ENCODE measurements at regions not wholly inside any gene's neighbourhood (a gene's known extent, or its start where the extent isn't known, plus 50 kb on each side); places are given as distances from the start of the nearest gene placed in this dataset.

DNA sequence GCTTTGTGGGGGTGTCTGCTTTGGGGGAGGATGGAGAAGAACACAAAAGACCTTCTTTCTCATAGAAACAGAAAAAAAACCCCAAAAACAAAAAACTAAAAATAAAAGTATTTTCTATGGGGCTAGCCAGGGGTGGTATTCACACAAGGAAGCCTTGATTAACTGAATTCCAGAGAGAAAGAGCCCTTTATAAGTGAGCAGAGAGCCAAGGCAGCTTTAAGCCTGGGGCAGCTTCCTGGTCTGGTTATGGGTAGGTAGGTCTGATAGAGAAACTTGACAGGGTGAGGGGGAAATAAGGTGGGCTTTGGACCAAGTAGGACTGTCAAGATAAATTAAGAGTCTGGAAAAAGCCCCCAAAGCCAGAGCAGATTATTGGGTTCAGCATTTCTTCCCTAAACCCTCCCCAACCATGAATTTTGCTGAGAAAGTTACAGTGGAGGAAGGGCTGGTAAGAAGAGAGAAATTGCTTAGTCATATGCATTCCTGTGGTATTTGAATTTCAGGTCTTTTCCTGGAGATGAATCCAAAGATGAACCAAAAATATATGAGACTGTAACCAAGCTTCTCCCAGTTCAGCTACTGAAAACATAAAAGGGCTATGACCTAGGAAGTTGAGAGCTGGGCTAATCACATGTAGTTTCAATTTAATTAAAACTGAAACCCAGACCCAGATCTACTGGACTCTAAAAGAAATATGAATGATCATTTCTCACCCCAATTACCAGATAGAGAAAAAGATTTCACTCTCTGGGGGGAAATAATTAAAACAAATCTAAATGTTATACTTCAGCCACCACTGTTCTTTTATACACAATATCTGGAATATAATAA is 144.8 kb downstream of the TBC1D30 start:
- H3K4me3 ChIP-seq (ENCODE audit: low read length) = no peak overlapping the region
- ATAC-seq (ENCODE audit: poor library complexity) = no peak
- Mint-ChIP-seq H3K36me3 (ENCODE audit: low read depth) (no peaks in the 10 kb centered on the region), H3K27me3 (peaks cover 27% of the 10 kb centered on the region), H3K9me3 (peaks cover 2% of the 10 kb centered on the region), H3K27ac (no peak overlapping the region), H3K4me3 (no peak overlapping the region), H3K4me1 (ENCODE audit: low read depth) (no peaks in the 10 kb centered on the region)
- H3K27ac ChIP-seq (ENCODE audit: low read depth in 1 of 2, low read length in 2 of 2) = no peak overlapping the region
- DNase-seq = no peak
- no peak for TF ChIP-seq CTCF (IDR thresholded peaks at IDR 0.05)
- H3K9me3 ChIP-seq (ENCODE audit: control insufficient read depth in 1 of 2, insufficient read depth in 1 of 2, low read length in 2 of 2) = no peaks in the 10 kb centered on the region
- H3K4me1 ChIP-seq (ENCODE audit: insufficient read depth, low read length) = no peaks in the 10 kb centered on the region
- H3K27me3 ChIP-seq (ENCODE audit: control insufficient read depth in 1 of 2, insufficient read depth in 2 of 2, low read length in 2 of 2) = peaks cover 5 to 25% of the 10 kb centered on the region in 2 experiments
- ChIA-PET POLR2A (no interaction called here), CTCF (no interaction called here)
- intact Hi-C loops (cut with DNase I, micrococcal nuclease) = no loop called here
- no peaks in the 10 kb centered on the region for H3K36me3 ChIP-seq (ENCODE audit: insufficient read depth, low read length)

DNA sequence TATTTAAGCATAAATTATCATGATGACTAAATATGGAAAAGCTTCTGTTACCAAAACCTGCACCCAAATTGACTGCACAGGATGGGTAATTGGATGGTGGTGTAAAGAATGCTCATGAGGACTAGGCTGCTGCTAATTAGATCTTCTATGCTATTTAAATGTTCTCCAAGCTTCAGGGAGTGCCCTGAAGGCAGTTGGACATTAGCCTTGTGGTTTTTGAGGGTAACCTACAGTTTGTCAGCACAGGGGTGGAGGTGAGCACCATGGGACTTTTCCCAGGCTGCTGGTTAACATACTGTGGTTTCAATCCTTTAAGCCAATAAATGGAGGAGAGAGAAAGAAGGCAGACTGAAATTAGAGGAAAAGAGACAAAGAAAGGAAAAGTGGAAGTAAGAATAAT is 145.0 kb downstream of the WIF1 start:
- no peak for TF ChIP-seq CTCF (IDR thresholded peaks at IDR 0.05)
- ATAC-seq (ENCODE audit: poor library complexity) (no peak), DNase-seq (no peak)
- H3K4me3 ChIP-seq (ENCODE audit: low read length) = no peak overlapping the region
- no peaks in the 10 kb centered on the region for H3K27me3 ChIP-seq (ENCODE audit: control insufficient read depth in 1 of 2, insufficient read depth in 2 of 2, low read length in 2 of 2)
- no peak overlapping the region for H3K27ac ChIP-seq (ENCODE audit: low read depth in 1 of 2, low read length in 2 of 2)
- no peaks in the 10 kb centered on the region for H3K9me3 ChIP-seq (ENCODE audit: control insufficient read depth in 1 of 2, insufficient read depth in 1 of 2, low read length in 2 of 2)
- intact Hi-C loops (cut with DNase I, micrococcal nuclease) = no loop called here
- Mint-ChIP-seq H3K4me1 (ENCODE audit: low read depth) (no peaks in the 10 kb centered on the region), H3K9me3 (peaks cover 3% of the 10 kb centered on the region), H3K36me3 (ENCODE audit: low read depth) (no peaks in the 10 kb centered on the region), H3K27ac (no peak overlapping the region), H3K4me3 (no peak overlapping the region), H3K27me3 (peaks cover 15% of the 10 kb centered on the region)
- no peaks in the 10 kb centered on the region for H3K4me1 ChIP-seq (ENCODE audit: insufficient read depth, low read length)
- CTCF ChIA-PET = no interaction called here
- POLR2A ChIA-PET = no interaction called here
- no peaks in the 10 kb centered on the region for H3K36me3 ChIP-seq (ENCODE audit: insufficient read depth, low read length)

DNA sequence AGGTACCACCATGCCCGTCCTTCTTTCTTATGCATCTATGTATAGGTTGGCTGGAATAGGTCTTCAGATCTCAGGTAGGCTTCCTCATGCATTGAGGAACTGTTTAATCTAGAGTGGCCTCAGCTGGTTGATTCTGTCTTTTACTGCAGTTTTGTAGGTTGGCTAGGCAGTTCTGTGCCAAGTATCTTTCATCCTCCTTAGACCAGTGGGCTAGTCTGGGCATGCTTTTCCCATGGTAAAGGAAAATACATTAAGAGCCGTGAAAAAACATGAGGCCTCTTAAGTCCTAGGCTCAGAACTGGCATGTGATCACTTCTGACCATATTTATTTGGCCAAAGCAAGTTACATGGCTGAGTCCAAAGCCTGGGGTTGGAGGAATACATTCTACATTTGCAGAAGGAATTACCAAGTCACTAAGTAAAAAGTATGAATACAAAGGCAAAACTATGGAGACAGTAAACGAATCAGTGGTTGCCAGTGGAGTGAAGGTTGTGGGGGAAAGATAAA is 137.3 kb downstream of the WIF1 start:
- peaks cover 0 to 7% of the 10 kb centered on the region in 2 experiments for H3K9me3 ChIP-seq (ENCODE audit: control insufficient read depth in 1 of 2, insufficient read depth in 1 of 2, low read length in 2 of 2)
- ATAC-seq (ENCODE audit: poor library complexity) = no peak
- no peak overlapping the region for H3K27ac ChIP-seq (ENCODE audit: low read depth in 1 of 2, low read length in 2 of 2)
- no peak overlapping the region for H3K4me3 Mint-ChIP-seq
- no peaks in the 10 kb centered on the region for H3K36me3 ChIP-seq (ENCODE audit: insufficient read depth, low read length)
- ChIA-PET POLR2A (no interaction called here), CTCF (no interaction called here)
- H3K4me1 ChIP-seq (ENCODE audit: insufficient read depth, low read length) = no peaks in the 10 kb centered on the region
- no peak overlapping the region for H3K4me3 ChIP-seq (ENCODE audit: low read length)
- H3K9me3 Mint-ChIP-seq = peaks cover 7% of the 10 kb centered on the region
- peaks cover 2 to 5% of the 10 kb centered on the region in 2 experiments for H3K27me3 ChIP-seq (ENCODE audit: control insufficient read depth in 1 of 2, insufficient read depth in 2 of 2, low read length in 2 of 2)
- no peak for DNase-seq
- TF ChIP-seq CTCF (IDR thresholded peaks at IDR 0.05) = no peak
- no peaks in the 10 kb centered on the region for H3K4me1 Mint-ChIP-seq (ENCODE audit: low read depth)
- peaks cover 34% of the 10 kb centered on the region for H3K27me3 Mint-ChIP-seq
- no peak overlapping the region for H3K27ac Mint-ChIP-seq
- no peaks in the 10 kb centered on the region for H3K36me3 Mint-ChIP-seq (ENCODE audit: low read depth)
- intact Hi-C loops (cut with DNase I, micrococcal nuclease) = no loop called here
